ENCODE measurements at regions not wholly inside any gene's neighbourhood (a gene's known extent, or its start where the extent isn't known, plus 50 kb on each side); places are given as distances from the start of the nearest gene placed in this dataset.

GRCh38 chr5:2869471-2869870 is 118.0 kb upstream of the IRX2 start:
- DNase-seq: no peak

More at GRCh38 chr5:2869471-2869870, 118.0 kb upstream of the IRX2 start:
- Histone ChIP-seq H3K36me3 (replicated peaks in 1 of 2; ENCODE audit: control insufficient read depth in 1 of 2, insufficient read depth in 2 of 2, low read length in 1 of 2) (no peaks in the 10 kb centered on the region), H3K4me3 (ENCODE audit: low read depth in 2 of 2, low read length in 1 of 2) (no peak overlapping the region), H3K27ac (ENCODE audit: low read depth in 2 of 2, low read length in 1 of 2) (no peak overlapping the region), H3K4me2 (no peak overlapping the region), H2AFZ (ENCODE audit: low read depth) (no peak overlapping the region), H3K9me2 (no peaks in the 10 kb centered on the region), H3K27me3 (ENCODE audit: insufficient read depth) (no peaks in the 10 kb centered on the region; the same call in 1 of the 2 replicates), H4K20me1 (ENCODE audit: insufficient read depth) (no peaks in the 10 kb centered on the region), H3K4me1 (ENCODE audit: control insufficient read depth in 1 of 2, insufficient read depth in 2 of 2, low read depth in 1 of 2, low read length in 1 of 2) (no peaks in the 10 kb centered on the region), H3F3A (replicated peaks; ENCODE audit: insufficient read depth) (no peaks in the 10 kb centered on the region), H3K79me2 (ENCODE audit: insufficient read depth) (no peaks in the 10 kb centered on the region), H3K9me3 (no peaks in the 10 kb centered on the region), H3K9ac (no peak overlapping the region)
- TF ChIP-seq MAX (IDR thresholded peaks at IDR 0.05; ENCODE audit: low read depth): no peak
- TF ChIP-seq EP300 (IDR thresholded peaks at IDR 0.05; ENCODE audit: borderline replicate concordance in 1 of 2, low read depth in 1 of 2, low read length in 1 of 2): no peak
- TF ChIP-seq GABPA (IDR thresholded peaks at IDR 0.05; ENCODE audit: low read depth): no peak
- no peak for TF ChIP-seq IRF3 (IDR thresholded peaks at IDR 0.05; ENCODE audit: low read depth, low read length)
- TF ChIP-seq YY1 (IDR thresholded peaks at IDR 0.05; ENCODE audit: low read depth): no peak
- TF ChIP-seq SMC3 (IDR thresholded peaks at IDR 0.05; ENCODE audit: low read depth, low read length): no peak
- TF ChIP-seq EZH2phosphoT487 (IDR thresholded peaks at IDR 0.05; ENCODE audit: borderline replicate concordance, low read depth): no peak
- no peak for TF ChIP-seq FOSL2 (IDR thresholded peaks at IDR 0.05; ENCODE audit: borderline replicate concordance, low read depth)
- TF ChIP-seq ZBTB33 (IDR thresholded peaks at IDR 0.05; ENCODE audit: borderline replicate concordance, low read depth): no peak
- TF ChIP-seq FOXJ3 (CRISPR knock-in tag; IDR thresholded peaks at IDR 0.05): no peak
- no peak for TF ChIP-seq NFIC (IDR thresholded peaks at IDR 0.05; ENCODE audit: borderline replicate concordance)
- no peak for TF ChIP-seq PBX3 (IDR thresholded peaks at IDR 0.05)
- no peak for TF ChIP-seq CTCF (IDR thresholded peaks at IDR 0.05)
- TF ChIP-seq ELF1 (IDR thresholded peaks at IDR 0.05): no peak
- TF ChIP-seq GATA2 (CRISPR knock-in tag; IDR thresholded peaks at IDR 0.05): no peak
- no peak for TF ChIP-seq RCOR1 (IDR thresholded peaks at IDR 0.05; ENCODE audit: low read length)
- TF ChIP-seq TAF1 (IDR thresholded peaks at IDR 0.05; ENCODE audit: borderline replicate concordance, low read depth, low read length): no peak
- ChIA-PET POLR2A (no interaction called here), CTCF (interaction anchor here (1.0 kb wide), 1 partner anchor 11 kb away, joined by 3 read pairs; no protein-coding TSS in a partner anchor)
- WGBS (ENCODE audit: low lambda C conversion rate): under 1% methylated on average over 6 of the region's 6 CpGs
